ENCODE measurements at regions not wholly inside any gene's neighbourhood (a gene's known extent, or its start where the extent isn't known, plus 50 kb on each side); places are given as distances from the start of the nearest gene placed in this dataset.

- no peak overlapping the region for H3K4me3 ChIP-seq (ENCODE audit: low read depth, low read length)
- TF ChIP-seq CTCF (IDR thresholded peaks at IDR 0.05; ENCODE audit: borderline replicate concordance, insufficient read depth, low read depth, low read length): no peak
These were observed 441.2 kb upstream of the ANO3 start for GRCh38 chr11:25890626-25891260.

GRCh38 chr11:25891960-25892359 lies 440.0 kb upstream of the ANO3 start:
- H3K4me3 ChIP-seq (ENCODE audit: low read depth, low read length): no peak overlapping the region
- no peak for TF ChIP-seq CTCF (IDR thresholded peaks at IDR 0.05; ENCODE audit: borderline replicate concordance, insufficient read depth, low read depth, low read length)

- no peak overlapping the region for H3K4me3 ChIP-seq (ENCODE audit: low read depth, low read length)
- TF ChIP-seq CTCF (IDR thresholded peaks at IDR 0.05; ENCODE audit: borderline replicate concordance, insufficient read depth, low read depth, low read length): no peak
These were observed 432.2 kb upstream of the ANO3 start for GRCh38 chr11:25899617-25900160.

GRCh38 chr11:25900814-25901213 lies 431.1 kb upstream of the ANO3 start:
- TF ChIP-seq CTCF (IDR thresholded peaks at IDR 0.05; ENCODE audit: borderline replicate concordance, insufficient read depth, low read depth, low read length): no peak
- no peak overlapping the region for H3K4me3 ChIP-seq (ENCODE audit: low read depth, low read length)

- H3K4me3 ChIP-seq (ENCODE audit: low read depth, low read length): no peak overlapping the region
- TF ChIP-seq CTCF (IDR thresholded peaks at IDR 0.05; ENCODE audit: borderline replicate concordance, insufficient read depth, low read depth, low read length): no peak
These were observed 430.5 kb upstream of the ANO3 start for GRCh38 chr11:25901415-25901814.

GRCh38 chr11:25902476-25902875 lies 429.5 kb upstream of the ANO3 start:
- no peak for TF ChIP-seq CTCF (IDR thresholded peaks at IDR 0.05; ENCODE audit: borderline replicate concordance, insufficient read depth, low read depth, low read length)
- H3K4me3 ChIP-seq (ENCODE audit: low read depth, low read length): no peak overlapping the region

GRCh38 chr11:25908726-25909125 lies 423.2 kb upstream of the ANO3 start:
- H3K4me3 ChIP-seq (ENCODE audit: low read depth, low read length): no peak overlapping the region
- no peak for TF ChIP-seq CTCF (IDR thresholded peaks at IDR 0.05; ENCODE audit: borderline replicate concordance, insufficient read depth, low read depth, low read length)
